ENCODE measurements at regions not wholly inside any gene's neighbourhood (a gene's known extent, or its start where the extent isn't known, plus 50 kb on each side); places are given as distances from the start of the nearest gene placed in this dataset.
"Not testable (repeated sequence)": the region's sequence is repeated elsewhere in the genome, so short reads cannot be mapped to it uniquely, and the experiment has no call there.

GRCh38 chr1:185538309-185538898 lies 195.8 kb upstream of the HMCN1 start:
- ATAC-seq: not testable (repeated sequence)

- no peak for ATAC-seq
- no peak for TF ChIP-seq RARB (CRISPR knock-in tag; IDR thresholded peaks at IDR 0.05)
- no peak for TF ChIP-seq SNAI2 (CRISPR knock-in tag; IDR thresholded peaks at IDR 0.05)
- TF ChIP-seq ARNTL (CRISPR knock-in tag; IDR thresholded peaks at IDR 0.05; ENCODE audit: borderline replicate concordance, low read depth): no peak
- TF ChIP-seq ZFP30 (CRISPR knock-in tag; IDR thresholded peaks at IDR 0.05): no peak
- no peak for TF ChIP-seq POU6F1 (CRISPR knock-in tag; IDR thresholded peaks at IDR 0.05; ENCODE audit: borderline replicate concordance, low read depth)
- TF ChIP-seq OSR1 (CRISPR knock-in tag; IDR thresholded peaks at IDR 0.05): no peak
- no peak for TF ChIP-seq ESRRG (CRISPR knock-in tag; IDR thresholded peaks at IDR 0.05)
- no peak for TF ChIP-seq ZFP3 (CRISPR knock-in tag; IDR thresholded peaks at IDR 0.05)
- TF ChIP-seq CSDC2 (CRISPR knock-in tag; IDR thresholded peaks at IDR 0.05): no peak
Measured at GRCh38 chr1:185537596-185537995, 196.6 kb upstream of the HMCN1 start.

GRCh38 chr1:185536165-185536920 lies 197.8 kb upstream of the HMCN1 start:
- no peak for ATAC-seq

DNA sequence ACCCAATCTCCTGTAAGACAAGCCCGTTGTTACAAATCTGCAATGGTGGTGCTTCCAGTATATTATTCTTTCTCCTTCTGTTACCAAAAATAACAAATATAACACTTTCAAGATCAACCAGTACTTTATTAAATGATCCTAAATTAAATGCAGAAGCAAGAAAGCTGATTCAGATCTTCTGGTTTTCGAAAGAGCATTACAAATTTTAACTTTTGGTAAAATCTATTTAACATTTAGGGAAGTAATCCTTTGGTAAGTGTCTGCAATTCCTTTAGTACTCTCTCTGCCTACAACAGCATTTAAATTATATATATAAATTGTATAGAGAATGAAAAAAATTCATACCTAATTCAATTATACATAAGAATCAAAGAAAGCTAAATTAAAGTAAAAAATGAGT lies 198.6 kb upstream of the HMCN1 start:
- no peak for ATAC-seq
- TF ChIP-seq ZFP3 (CRISPR knock-in tag; IDR thresholded peaks at IDR 0.05): no peak
- TF ChIP-seq ZNF8 (CRISPR knock-in tag; IDR thresholded peaks at IDR 0.05): no peak
- no peak for TF ChIP-seq ZFP30 (CRISPR knock-in tag; IDR thresholded peaks at IDR 0.05)
- TF ChIP-seq TSHZ2 (CRISPR knock-in tag; IDR thresholded peaks at IDR 0.05): no peak

More at GRCh38 chr1:185536165-185536920, 197.8 kb upstream of the HMCN1 start:
- TF ChIP-seq ARNTL (CRISPR knock-in tag; IDR thresholded peaks at IDR 0.05; ENCODE audit: borderline replicate concordance, low read depth): no peak

GRCh38 chr1:185534801-185535200 lies 199.4 kb upstream of the HMCN1 start:
- no peak for ATAC-seq
- TF ChIP-seq ZNF70 (CRISPR knock-in tag; IDR thresholded peaks at IDR 0.05) (no peak), TCF4 (CRISPR knock-in tag; IDR thresholded peaks at IDR 0.05; ENCODE audit: borderline replicate concordance) (no peak), PPARA (CRISPR knock-in tag; IDR thresholded peaks at IDR 0.05; ENCODE audit: borderline replicate concordance) (no peak), CSRNP3 (CRISPR knock-in tag; IDR thresholded peaks at IDR 0.05) (no peak), ZFP3 (CRISPR knock-in tag; IDR thresholded peaks at IDR 0.05) (no peak), CSDC2 (CRISPR knock-in tag; IDR thresholded peaks at IDR 0.05) (no peak), TOX (CRISPR knock-in tag; IDR thresholded peaks at IDR 0.05; ENCODE audit: borderline replicate concordance) (no peak), OSR1 (CRISPR knock-in tag; IDR thresholded peaks at IDR 0.05) (no peak), ZFP30 (CRISPR knock-in tag; IDR thresholded peaks at IDR 0.05) (no peak)

- no peak for ATAC-seq
- TF ChIP-seq TOX (CRISPR knock-in tag; IDR thresholded peaks at IDR 0.05; ENCODE audit: borderline replicate concordance): no peak
- no peak for TF ChIP-seq CSDC2 (CRISPR knock-in tag; IDR thresholded peaks at IDR 0.05)
- TF ChIP-seq, protein P1, sequence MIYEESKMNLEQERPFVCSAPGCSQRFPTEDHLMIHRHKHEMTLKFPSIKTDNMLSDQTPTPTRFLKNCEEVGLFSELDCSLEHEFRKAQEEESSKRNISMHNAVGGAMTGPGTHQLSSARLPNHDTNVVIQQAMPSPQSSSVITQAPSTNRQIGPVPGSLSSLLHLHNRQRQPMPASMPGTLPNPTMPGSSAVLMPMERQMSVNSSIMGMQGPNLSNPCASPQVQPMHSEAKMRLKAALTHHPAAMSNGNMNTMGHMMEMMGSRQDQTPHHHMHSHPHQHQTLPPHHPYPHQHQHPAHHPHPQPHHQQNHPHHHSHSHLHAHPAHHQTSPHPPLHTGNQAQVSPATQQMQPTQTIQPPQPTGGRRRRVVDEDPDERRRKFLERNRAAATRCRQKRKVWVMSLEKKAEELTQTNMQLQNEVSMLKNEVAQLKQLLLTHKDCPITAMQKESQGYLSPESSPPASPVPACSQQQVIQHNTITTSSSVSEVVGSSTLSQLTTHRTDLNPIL (CRISPR knock-in tag; IDR thresholded peaks at IDR 0.05; ENCODE audit: low read depth): no peak
- TF ChIP-seq OSR1 (CRISPR knock-in tag; IDR thresholded peaks at IDR 0.05): no peak
- TF ChIP-seq ZC3H10 (CRISPR knock-in tag; IDR thresholded peaks at IDR 0.05): no peak
- no peak for TF ChIP-seq CSRNP3 (CRISPR knock-in tag; IDR thresholded peaks at IDR 0.05)
- TF ChIP-seq ZNF565 (CRISPR knock-in tag; conservative IDR thresholded peaks at IDR 0.05; ENCODE audit: low read depth): no peak
- TF ChIP-seq, protein P2, sequence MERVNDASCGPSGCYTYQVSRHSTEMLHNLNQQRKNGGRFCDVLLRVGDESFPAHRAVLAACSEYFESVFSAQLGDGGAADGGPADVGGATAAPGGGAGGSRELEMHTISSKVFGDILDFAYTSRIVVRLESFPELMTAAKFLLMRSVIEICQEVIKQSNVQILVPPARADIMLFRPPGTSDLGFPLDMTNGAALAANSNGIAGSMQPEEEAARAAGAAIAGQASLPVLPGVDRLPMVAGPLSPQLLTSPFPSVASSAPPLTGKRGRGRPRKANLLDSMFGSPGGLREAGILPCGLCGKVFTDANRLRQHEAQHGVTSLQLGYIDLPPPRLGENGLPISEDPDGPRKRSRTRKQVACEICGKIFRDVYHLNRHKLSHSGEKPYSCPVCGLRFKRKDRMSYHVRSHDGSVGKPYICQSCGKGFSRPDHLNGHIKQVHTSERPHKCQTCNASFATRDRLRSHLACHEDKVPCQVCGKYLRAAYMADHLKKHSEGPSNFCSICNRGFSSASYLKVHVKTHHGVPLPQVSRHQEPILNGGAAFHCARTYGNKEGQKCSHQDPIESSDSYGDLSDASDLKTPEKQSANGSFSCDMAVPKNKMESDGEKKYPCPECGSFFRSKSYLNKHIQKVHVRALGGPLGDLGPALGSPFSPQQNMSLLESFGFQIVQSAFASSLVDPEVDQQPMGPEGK (CRISPR knock-in tag; IDR thresholded peaks at IDR 0.05; ENCODE audit: borderline replicate concordance): no peak
- no peak for TF ChIP-seq ZNF8 (CRISPR knock-in tag; IDR thresholded peaks at IDR 0.05)
Measured at GRCh38 chr1:185533596-185533995, 200.6 kb upstream of the HMCN1 start.

Measured in SK-N-SH treated with all-trans-retinoic acid at 6 μM for 48 hours (cell line).